ENCODE measurements at regions not wholly inside any gene's neighbourhood (a gene's known extent, or its start where the extent isn't known, plus 50 kb on each side); places are given as distances from the start of the nearest gene placed in this dataset.

DNA sequence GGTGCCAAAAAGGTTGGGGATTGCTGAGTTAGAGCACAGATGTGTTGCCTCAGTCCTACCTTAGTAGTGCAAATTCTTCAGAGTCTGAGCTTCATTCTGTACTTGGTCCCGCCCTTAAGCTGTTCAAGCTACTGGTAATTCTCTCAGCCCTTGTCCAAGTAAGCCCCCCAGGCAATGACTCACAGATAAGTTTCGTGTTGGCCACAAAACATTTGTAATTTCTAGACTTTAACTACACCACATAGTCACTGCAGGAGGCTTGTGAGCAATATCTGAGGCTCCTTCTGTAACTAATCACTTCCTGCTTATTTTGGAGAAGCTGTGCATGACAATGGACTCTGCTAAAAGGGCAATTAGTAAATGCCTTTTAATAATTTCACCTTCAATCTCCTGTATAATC is 1420.5 kb downstream of the PCDH7 start:
- TF ChIP-seq, protein P1, sequence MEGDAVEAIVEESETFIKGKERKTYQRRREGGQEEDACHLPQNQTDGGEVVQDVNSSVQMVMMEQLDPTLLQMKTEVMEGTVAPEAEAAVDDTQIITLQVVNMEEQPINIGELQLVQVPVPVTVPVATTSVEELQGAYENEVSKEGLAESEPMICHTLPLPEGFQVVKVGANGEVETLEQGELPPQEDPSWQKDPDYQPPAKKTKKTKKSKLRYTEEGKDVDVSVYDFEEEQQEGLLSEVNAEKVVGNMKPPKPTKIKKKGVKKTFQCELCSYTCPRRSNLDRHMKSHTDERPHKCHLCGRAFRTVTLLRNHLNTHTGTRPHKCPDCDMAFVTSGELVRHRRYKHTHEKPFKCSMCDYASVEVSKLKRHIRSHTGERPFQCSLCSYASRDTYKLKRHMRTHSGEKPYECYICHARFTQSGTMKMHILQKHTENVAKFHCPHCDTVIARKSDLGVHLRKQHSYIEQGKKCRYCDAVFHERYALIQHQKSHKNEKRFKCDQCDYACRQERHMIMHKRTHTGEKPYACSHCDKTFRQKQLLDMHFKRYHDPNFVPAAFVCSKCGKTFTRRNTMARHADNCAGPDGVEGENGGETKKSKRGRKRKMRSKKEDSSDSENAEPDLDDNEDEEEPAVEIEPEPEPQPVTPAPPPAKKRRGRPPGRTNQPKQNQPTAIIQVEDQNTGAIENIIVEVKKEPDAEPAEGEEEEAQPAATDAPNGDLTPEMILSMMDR (conservative IDR thresholded peaks at IDR 0.05 in 1 of 2, IDR thresholded peaks at IDR 0.05 in 1 of 2; ENCODE audit: low read depth in 1 of 2, low read length in 2 of 2), result no peak
- Histone ChIP-seq H3K27me3 (ENCODE audit: control insufficient read depth, insufficient read depth, low read length) (no peaks in the 10 kb centered on the region), H3K27ac (ENCODE audit: insufficient read depth, low read length) (no peak overlapping the region), H2AFZ (ENCODE audit: low read length) (no peak overlapping the region), H3K36me3 (ENCODE audit: control insufficient read depth, insufficient read depth, low read length) (no peaks in the 10 kb centered on the region), H4K20me1 (ENCODE audit: control insufficient read depth, extremely low read depth, insufficient read depth, low read length) (no peaks in the 10 kb centered on the region), H3K9ac (ENCODE audit: insufficient read depth, low read length) (no peak overlapping the region), H3K9me3 (ENCODE audit: control insufficient read depth, insufficient read depth, low read depth, low read length) (no peaks in the 10 kb centered on the region), H3K4me2 (ENCODE audit: extremely low read depth, insufficient read depth, low read length) (no peak overlapping the region), H3K4me3 (replicated peaks in 1 of 4; ENCODE audit: control extremely low read depth in 1 of 4, insufficient read depth in 1 of 4, low read depth in 3 of 4, low read length in 4 of 4) (no peak overlapping the region), H3K79me2 (ENCODE audit: control insufficient read depth, insufficient read depth, low read length) (no peaks in the 10 kb centered on the region), H3K4me1 (ENCODE audit: control insufficient read depth, extremely low read depth, insufficient read depth, low read length) (no peaks in the 10 kb centered on the region)
- peak; percentile 47 to 97 for DNase-seq (ENCODE audit: low read depth in 2 of 2)

DNA sequence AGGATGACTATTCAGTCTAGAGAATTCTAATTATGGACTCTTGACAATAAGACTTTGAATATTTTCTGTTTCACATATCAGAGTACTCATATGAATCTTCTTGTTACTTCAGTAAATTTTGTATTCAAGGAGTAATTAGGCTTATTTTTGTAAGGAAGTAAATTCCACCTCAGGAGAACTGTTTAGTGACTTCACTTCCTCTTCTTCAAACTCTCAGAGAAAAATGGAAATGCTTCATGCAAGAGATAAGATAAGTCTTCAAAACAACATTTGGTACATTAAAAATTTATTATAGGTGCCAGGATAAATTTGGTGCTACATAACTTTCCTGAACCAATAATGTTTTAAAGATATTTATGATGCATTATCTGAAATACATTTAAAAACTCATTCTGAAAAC is 1421.9 kb downstream of the PCDH7 start:
- H3K36me3 ChIP-seq (ENCODE audit: control insufficient read depth, insufficient read depth, low read length), result no peaks in the 10 kb centered on the region
- no peaks in the 10 kb centered on the region for H3K9me3 ChIP-seq (ENCODE audit: control insufficient read depth, insufficient read depth, low read depth, low read length)
- no peak overlapping the region for H2AFZ ChIP-seq (ENCODE audit: low read length)
- no peaks in the 10 kb centered on the region for H3K79me2 ChIP-seq (ENCODE audit: control insufficient read depth, insufficient read depth, low read length)
- H4K20me1 ChIP-seq (ENCODE audit: control insufficient read depth, extremely low read depth, insufficient read depth, low read length), result no peaks in the 10 kb centered on the region
- no peak overlapping the region for H3K9ac ChIP-seq (ENCODE audit: insufficient read depth, low read length)
- no peak overlapping the region for H3K4me2 ChIP-seq (ENCODE audit: extremely low read depth, insufficient read depth, low read length)
- no peak for TF ChIP-seq EZH2 (IDR thresholded peaks at IDR 0.05; ENCODE audit: low read length, missing control alignments)
- TF ChIP-seq, protein P1 (conservative IDR thresholded peaks at IDR 0.05 in 1 of 2, IDR thresholded peaks at IDR 0.05 in 1 of 2; ENCODE audit: low read depth in 1 of 2, low read length in 2 of 2), result no peak
- no peaks in the 10 kb centered on the region for H3K27me3 ChIP-seq (ENCODE audit: control insufficient read depth, insufficient read depth, low read length)
- peak in 1 of 2 donors; percentile 15 for DNase-seq (ENCODE audit: low read depth in 2 of 2)
- H3K4me3 ChIP-seq (replicated peaks in 1 of 4; ENCODE audit: control extremely low read depth in 1 of 4, insufficient read depth in 1 of 4, low read depth in 3 of 4, low read length in 4 of 4), result no peak overlapping the region
- no peaks in the 10 kb centered on the region for H3K4me1 ChIP-seq (ENCODE audit: control insufficient read depth, extremely low read depth, insufficient read depth, low read length)
- H3K27ac ChIP-seq (ENCODE audit: insufficient read depth, low read length), result no peak overlapping the region

DNA sequence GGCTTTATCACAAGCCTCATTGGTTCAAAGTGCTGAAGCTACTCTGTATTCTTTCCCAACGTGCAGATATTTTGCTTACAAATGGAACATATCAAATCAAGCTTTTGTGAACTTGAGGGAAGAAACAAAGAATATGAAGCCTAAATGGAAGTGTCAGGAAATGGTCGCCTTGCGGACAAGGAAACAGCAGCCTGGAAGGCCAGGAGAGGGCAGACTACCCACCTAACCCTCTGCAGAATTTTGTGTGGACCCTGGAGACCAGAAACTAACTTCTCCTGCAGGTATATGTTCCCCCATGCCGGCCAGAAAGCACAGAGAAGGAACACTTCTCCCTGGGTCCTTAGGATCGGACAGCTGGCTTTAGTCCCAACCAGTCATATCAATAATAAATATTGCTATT is 1425.8 kb downstream of the PCDH7 start:
- no peak for DNase-seq (ENCODE audit: low read depth in 2 of 2)
- no peak for TF ChIP-seq EZH2 (IDR thresholded peaks at IDR 0.05; ENCODE audit: low read length, missing control alignments)
- TF ChIP-seq, protein P1 (conservative IDR thresholded peaks at IDR 0.05 in 1 of 2, IDR thresholded peaks at IDR 0.05 in 1 of 2; ENCODE audit: low read depth in 1 of 2, low read length in 2 of 2), result no peak

More for the DNA sequence above, 1425.8 kb downstream of the PCDH7 start:
- no peak overlapping the region for H3K9ac ChIP-seq (ENCODE audit: insufficient read depth, low read length)
- no peaks in the 10 kb centered on the region for H3K36me3 ChIP-seq (ENCODE audit: control insufficient read depth, insufficient read depth, low read length)
- H3K9me3 ChIP-seq (ENCODE audit: control insufficient read depth, insufficient read depth, low read depth, low read length), result no peaks in the 10 kb centered on the region
- no peaks in the 10 kb centered on the region for H4K20me1 ChIP-seq (ENCODE audit: control insufficient read depth, extremely low read depth, insufficient read depth, low read length)
- no peak overlapping the region for H3K27ac ChIP-seq (ENCODE audit: insufficient read depth, low read length)
- no peaks in the 10 kb centered on the region for H3K79me2 ChIP-seq (ENCODE audit: control insufficient read depth, insufficient read depth, low read length)
- H3K4me3 ChIP-seq (replicated peaks in 1 of 4; ENCODE audit: control extremely low read depth in 1 of 4, insufficient read depth in 1 of 4, low read depth in 3 of 4, low read length in 4 of 4), result no peak overlapping the region
- no peaks in the 10 kb centered on the region for H3K27me3 ChIP-seq (ENCODE audit: control insufficient read depth, insufficient read depth, low read length)
- no peaks in the 10 kb centered on the region for H3K4me1 ChIP-seq (ENCODE audit: control insufficient read depth, extremely low read depth, insufficient read depth, low read length)
- no peak overlapping the region for H3K4me2 ChIP-seq (ENCODE audit: extremely low read depth, insufficient read depth, low read length)
- no peak overlapping the region for H2AFZ ChIP-seq (ENCODE audit: low read length)

All from fibroblast of lung (primary cell).